Endothelial cell (in vitro differentiated cells): ENCODE measurements at regions not wholly inside any gene's neighbourhood (a gene's known extent, or its start where the extent isn't known, plus 50 kb on each side); places are given as distances from the start of the nearest gene placed in this dataset.

Source experiments
- DNase-seq: peaks from one replicate; pipeline ENCODE4 v3.0.0; 2021; ENCODE audit warnings: low spot score
- H3K27ac Mint-ChIP-seq: one replicate; pipeline ENCODE4 v1.8.0; 2021; ENCODE audit warnings: mixed read lengths, inconsistent platforms; ENCODE audit not compliant: unreplicated experiment
- H3K27me3 Mint-ChIP-seq: one replicate; pipeline ENCODE4 v1.8.0; 2021; ENCODE audit warnings: mild to moderate bottlenecking, moderate library complexity, mixed read lengths, inconsistent platforms; ENCODE audit not compliant: unreplicated experiment
- H3K36me3 Mint-ChIP-seq: one replicate; pipeline ENCODE4 v1.8.0; 2021; ENCODE audit warnings: mild to moderate bottlenecking, low read depth, mixed read lengths, inconsistent platforms; ENCODE audit not compliant: unreplicated experiment
- H3K4me1 Mint-ChIP-seq: one replicate; pipeline ENCODE4 v1.8.0; 2021; ENCODE audit warnings: mild to moderate bottlenecking, mixed read lengths, inconsistent platforms; ENCODE audit not compliant: unreplicated experiment
- H3K4me3 Mint-ChIP-seq: one replicate; pipeline ENCODE4 v1.8.0; 2021; ENCODE audit warnings: mild to moderate bottlenecking, mixed read lengths, inconsistent platforms; ENCODE audit not compliant: unreplicated experiment
- H3K9me3 Mint-ChIP-seq: one replicate; pipeline ENCODE4 v1.8.0; 2021; ENCODE audit warnings: mixed read lengths, inconsistent platforms; ENCODE audit not compliant: unreplicated experiment
- TF ChIP-seq, protein P1 (sequence below): fragments of 200-600 bp; sonication (generic); IDR thresholded peaks from one replicate; pipeline ENCODE4 v1.5.0; 2021; ENCODE audit warnings: antibody characterized with exemption; ENCODE audit not compliant: unreplicated experiment

DNA sequence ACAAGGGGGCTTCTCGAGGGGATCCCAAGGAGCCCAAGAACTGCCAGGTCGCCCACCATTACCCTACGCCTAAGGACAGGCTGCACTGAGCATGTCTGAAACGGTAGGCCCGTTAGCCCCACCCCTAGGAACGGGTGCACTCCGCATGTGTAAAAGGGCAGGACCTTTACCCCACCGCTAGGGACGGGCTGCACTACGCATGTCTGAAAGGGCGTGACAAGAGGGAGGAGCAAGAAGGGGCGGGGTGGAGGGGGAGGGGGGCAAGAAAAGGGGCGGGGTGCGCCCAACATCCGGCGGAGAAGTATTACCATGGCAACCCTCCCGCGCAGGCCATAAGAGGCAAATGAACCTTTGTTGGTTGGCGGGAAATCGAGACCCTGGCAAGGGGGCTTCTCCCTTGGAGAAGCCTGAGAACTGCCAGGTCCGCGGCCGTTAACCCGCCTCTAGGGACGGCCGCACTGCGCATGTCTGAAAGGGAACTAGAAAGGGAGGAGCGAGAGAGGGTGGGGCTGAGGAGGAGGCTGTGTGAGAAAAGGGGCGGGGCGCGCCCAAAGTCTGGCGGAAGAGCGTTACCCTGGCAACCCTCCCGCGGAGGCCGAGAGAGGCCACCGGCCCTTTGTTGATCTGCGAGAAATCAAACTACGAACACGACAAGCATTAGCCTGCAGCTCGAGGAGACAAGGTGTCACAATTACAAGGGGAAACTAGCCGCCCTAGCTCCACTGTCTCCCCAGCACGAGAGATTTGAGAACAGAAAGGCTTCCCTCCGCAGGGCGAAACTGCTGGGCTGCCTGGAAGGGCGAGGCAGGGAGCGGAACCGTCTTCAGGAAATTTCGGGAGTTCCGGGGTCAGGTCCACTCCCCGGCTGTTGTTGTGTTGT lies 2046.8 kb downstream of the TP53TG3F start:
- TF ChIP-seq, protein P1, sequence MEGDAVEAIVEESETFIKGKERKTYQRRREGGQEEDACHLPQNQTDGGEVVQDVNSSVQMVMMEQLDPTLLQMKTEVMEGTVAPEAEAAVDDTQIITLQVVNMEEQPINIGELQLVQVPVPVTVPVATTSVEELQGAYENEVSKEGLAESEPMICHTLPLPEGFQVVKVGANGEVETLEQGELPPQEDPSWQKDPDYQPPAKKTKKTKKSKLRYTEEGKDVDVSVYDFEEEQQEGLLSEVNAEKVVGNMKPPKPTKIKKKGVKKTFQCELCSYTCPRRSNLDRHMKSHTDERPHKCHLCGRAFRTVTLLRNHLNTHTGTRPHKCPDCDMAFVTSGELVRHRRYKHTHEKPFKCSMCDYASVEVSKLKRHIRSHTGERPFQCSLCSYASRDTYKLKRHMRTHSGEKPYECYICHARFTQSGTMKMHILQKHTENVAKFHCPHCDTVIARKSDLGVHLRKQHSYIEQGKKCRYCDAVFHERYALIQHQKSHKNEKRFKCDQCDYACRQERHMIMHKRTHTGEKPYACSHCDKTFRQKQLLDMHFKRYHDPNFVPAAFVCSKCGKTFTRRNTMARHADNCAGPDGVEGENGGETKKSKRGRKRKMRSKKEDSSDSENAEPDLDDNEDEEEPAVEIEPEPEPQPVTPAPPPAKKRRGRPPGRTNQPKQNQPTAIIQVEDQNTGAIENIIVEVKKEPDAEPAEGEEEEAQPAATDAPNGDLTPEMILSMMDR = no peak
- H3K4me3 Mint-ChIP-seq = no peak overlapping the region
- H3K9me3 Mint-ChIP-seq = peaks cover 44% of the 10 kb centered on the region
- peaks cover 2% of the 10 kb centered on the region for H3K27me3 Mint-ChIP-seq
- DNase-seq = no peak
- H3K36me3 Mint-ChIP-seq = no peaks in the 10 kb centered on the region
- H3K4me1 Mint-ChIP-seq = no peaks in the 10 kb centered on the region
- H3K27ac Mint-ChIP-seq = no peak overlapping the region

DNA sequence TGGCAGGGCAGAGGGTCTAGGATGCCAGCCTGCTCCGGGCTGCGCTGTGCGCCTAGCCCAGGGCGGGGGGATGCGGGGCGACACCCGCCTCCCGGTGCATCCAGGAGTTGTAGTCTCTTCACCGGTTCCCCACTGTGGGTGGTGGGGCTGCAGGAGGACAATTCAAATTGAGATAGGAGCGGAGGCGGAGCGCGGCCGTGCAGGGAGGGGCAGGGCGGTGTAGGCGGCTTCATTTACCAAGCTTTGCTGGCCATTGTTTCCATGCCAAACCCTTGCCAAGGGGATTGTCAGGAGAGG lies 2047.4 kb downstream of the TP53TG3F start:
- no peak for DNase-seq
- Mint-ChIP-seq H3K27ac (no peak overlapping the region), H3K9me3 (peaks cover 41% of the 10 kb centered on the region), H3K36me3 (no peaks in the 10 kb centered on the region), H3K4me1 (no peaks in the 10 kb centered on the region), H3K4me3 (no peak overlapping the region), H3K27me3 (peaks cover 2% of the 10 kb centered on the region)
- TF ChIP-seq, protein P1 = no peak

DNA sequence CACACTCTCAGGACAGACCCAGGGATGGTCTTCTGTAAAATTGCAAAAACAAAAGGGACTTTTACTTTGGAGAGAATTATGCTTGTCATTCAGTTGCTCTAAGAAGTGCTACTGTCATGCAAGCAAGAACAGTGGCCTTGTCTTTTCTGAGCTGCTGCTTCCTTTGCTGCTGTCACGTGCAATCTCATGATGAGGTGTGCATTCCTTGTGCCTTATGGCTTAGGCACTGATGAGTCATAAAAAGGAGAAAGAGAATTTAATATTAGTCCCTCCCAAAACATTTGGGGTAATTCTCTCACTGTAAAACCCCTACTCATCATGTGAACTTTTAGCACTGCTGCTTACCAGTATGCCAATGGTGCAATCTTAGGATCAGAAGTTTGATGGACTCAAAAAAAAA lies 2051.3 kb downstream of the TP53TG3F start:
- Mint-ChIP-seq H3K27ac (no peak overlapping the region), H3K9me3 (peaks cover 32% of the 10 kb centered on the region), H3K27me3 (peaks cover 3% of the 10 kb centered on the region), H3K4me3 (no peak overlapping the region), H3K4me1 (no peaks in the 10 kb centered on the region), H3K36me3 (no peaks in the 10 kb centered on the region)
- TF ChIP-seq, protein P1 = no peak
- no peak for DNase-seq

DNA sequence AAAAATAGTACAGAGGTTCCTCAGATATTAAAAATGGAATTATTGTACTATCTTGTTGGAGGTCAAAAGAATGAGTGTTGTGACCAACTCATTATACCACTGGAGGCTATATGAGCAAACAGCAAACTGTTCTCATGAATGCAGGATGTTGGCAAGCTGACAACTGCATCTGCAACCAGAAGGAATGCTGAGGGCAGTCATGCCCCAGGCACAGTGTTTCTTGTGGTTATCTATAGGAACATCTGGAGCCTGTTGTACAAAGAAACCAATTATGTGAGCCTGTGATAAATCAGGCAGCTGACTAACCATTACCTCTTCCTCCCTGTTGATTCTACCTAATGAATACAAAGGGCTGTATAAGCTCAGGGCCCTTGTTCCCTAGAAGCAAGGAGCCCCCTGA lies 2057.1 kb downstream of the TP53TG3F start:
- peaks cover 24% of the 10 kb centered on the region for H3K9me3 Mint-ChIP-seq
- TF ChIP-seq, protein P1 = no peak
- peaks cover 4% of the 10 kb centered on the region for H3K27me3 Mint-ChIP-seq
- no peak overlapping the region for H3K4me3 Mint-ChIP-seq
- no peak for DNase-seq
- H3K27ac Mint-ChIP-seq = no peak overlapping the region
- H3K4me1 Mint-ChIP-seq = no peaks in the 10 kb centered on the region
- peaks cover 8% of the 10 kb centered on the region for H3K36me3 Mint-ChIP-seq

DNA sequence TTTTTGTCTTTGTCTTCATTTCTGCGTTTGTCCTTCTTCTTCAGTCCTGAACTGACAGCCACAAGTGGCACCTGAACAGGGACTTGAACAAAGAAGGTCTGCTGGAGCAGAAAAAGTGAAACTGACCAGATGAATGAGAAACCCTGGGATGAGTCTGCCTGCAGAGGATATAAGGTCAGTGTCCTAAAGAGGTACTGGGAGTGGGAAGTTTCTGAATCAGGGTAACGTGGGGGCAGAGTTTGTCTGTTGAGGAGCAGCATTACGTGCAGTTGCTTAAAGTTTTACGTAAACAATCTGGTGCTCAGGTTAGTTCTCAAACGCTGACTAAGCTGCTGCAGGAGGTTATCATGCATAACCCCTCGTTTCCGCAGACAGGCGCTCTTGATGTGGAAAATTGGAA lies 2057.6 kb downstream of the TP53TG3F start:
- Mint-ChIP-seq H3K27me3 (peaks cover 4% of the 10 kb centered on the region), H3K4me1 (no peaks in the 10 kb centered on the region), H3K4me3 (no peak overlapping the region), H3K9me3 (peaks cover 28% of the 10 kb centered on the region), H3K27ac (no peak overlapping the region), H3K36me3 (peaks cover 8% of the 10 kb centered on the region)
- TF ChIP-seq, protein P1 = no peak
- DNase-seq = no peak
